Retinal pigment epithelial cell (primary cell): ENCODE measurements at regions not wholly inside any gene's neighbourhood (a gene's known extent, or its start where the extent isn't known, plus 50 kb on each side); places are given as distances from the start of the nearest gene placed in this dataset.

Experiments used
- DNase-seq: peaks from one replicate; pipeline ENCODE4 v3.0.0-alpha.2; 2010; ENCODE audit warnings: low read depth
- H3K4me3 ChIP-seq: 2 replicates; pipeline ENCODE4 v1.5.1; 2011; ENCODE audit warnings: mild to moderate bottlenecking, low read length, control low read depth, moderate library complexity
- TF ChIP-seq, protein P1 (sequence below): conservative IDR thresholded peaks from 2 replicates; pipeline ENCODE4 v1.5.1; 2011; ENCODE audit warnings: low read depth, low read length, control low read depth, inconsistent platforms

DNA sequence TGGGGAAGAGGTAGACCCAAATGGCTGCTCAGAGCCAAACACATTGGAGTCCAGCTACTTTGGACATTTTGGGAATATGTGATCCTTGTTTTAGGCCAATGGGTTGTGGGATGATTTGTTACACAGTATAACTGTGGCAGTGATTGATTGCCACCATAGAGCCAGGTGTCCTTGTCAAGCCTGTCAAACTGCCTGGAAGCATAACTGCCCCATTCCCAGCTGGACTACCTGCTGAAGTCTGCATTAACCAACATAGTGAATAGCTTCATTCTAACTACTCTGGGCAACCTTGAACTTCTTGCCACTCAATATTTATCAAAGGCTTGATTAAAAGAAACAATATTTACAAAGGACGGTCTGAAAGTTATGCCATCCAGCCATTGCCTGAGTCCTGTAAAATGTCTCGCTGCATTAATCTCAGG is 164.7 kb downstream of the LINC00237 start:
- H3K4me3 ChIP-seq = no peak overlapping the region
- DNase-seq = no peak
- TF ChIP-seq, protein P1, sequence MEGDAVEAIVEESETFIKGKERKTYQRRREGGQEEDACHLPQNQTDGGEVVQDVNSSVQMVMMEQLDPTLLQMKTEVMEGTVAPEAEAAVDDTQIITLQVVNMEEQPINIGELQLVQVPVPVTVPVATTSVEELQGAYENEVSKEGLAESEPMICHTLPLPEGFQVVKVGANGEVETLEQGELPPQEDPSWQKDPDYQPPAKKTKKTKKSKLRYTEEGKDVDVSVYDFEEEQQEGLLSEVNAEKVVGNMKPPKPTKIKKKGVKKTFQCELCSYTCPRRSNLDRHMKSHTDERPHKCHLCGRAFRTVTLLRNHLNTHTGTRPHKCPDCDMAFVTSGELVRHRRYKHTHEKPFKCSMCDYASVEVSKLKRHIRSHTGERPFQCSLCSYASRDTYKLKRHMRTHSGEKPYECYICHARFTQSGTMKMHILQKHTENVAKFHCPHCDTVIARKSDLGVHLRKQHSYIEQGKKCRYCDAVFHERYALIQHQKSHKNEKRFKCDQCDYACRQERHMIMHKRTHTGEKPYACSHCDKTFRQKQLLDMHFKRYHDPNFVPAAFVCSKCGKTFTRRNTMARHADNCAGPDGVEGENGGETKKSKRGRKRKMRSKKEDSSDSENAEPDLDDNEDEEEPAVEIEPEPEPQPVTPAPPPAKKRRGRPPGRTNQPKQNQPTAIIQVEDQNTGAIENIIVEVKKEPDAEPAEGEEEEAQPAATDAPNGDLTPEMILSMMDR = no peak

DNA sequence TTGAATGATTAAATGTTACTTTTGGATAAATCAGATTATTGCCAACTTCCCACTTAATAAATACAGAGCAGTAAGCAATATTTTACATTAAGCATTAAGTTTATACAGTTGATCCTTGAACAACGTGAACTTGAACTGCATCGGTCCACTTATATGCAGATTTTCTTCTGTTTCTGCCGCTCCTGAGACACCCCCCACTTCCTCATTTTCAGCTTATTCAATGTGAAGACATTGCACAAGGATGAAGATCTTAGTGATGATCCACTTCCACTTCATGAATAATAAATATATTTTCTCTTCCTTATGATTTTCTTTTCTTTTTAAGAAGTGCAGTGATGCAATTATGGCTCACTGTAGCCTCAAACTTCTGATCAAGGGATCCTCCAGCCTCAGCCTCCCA is 167.2 kb downstream of the LINC00237 start:
- no peak overlapping the region for H3K4me3 ChIP-seq
- TF ChIP-seq, protein P1 = no peak
- no peak for DNase-seq

DNA sequence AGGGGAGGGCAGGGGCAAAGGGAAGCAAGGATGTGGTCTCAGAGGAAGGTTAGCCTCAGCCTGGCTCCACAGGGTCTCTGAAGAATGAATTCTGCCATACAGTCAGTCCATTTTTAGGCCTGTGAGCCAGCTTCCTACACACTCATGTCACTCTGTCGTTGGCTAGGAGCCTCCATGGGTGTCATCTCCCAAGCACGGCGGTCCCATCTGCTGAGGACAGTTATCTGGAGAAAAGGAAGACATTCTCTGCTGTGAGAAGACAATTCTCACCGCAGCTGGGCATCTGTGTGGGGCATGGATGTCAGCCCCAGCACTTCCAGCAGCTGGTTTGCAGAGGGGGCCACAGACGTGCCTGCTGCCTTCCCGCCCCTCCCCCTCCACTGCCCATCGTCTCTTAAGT is 167.6 kb downstream of the LINC00237 start:
- DNase-seq = no peak
- H3K4me3 ChIP-seq = no peak overlapping the region
- TF ChIP-seq, protein P1 = no peak

DNA sequence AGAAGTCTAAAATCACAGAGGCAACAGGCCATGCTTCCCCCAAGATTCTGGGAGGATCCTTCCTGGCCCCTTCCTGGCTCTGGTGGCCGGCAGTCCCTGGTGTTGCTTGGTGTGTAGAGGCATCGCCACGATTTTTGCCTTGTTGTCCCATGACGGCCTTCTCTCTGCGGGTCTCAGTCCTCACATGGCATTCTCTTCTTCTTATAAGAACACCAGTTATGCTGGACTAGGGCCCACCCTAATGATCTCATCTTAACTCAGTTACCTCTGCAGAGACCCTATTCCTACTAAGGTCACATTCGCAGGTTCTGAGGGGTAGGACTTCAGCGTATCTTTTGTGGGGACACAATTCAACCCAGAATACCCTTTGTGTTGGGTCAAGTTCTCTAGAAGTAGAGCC is 168.0 kb downstream of the LINC00237 start:
- no peak for DNase-seq
- TF ChIP-seq, protein P1 = no peak

DNA sequence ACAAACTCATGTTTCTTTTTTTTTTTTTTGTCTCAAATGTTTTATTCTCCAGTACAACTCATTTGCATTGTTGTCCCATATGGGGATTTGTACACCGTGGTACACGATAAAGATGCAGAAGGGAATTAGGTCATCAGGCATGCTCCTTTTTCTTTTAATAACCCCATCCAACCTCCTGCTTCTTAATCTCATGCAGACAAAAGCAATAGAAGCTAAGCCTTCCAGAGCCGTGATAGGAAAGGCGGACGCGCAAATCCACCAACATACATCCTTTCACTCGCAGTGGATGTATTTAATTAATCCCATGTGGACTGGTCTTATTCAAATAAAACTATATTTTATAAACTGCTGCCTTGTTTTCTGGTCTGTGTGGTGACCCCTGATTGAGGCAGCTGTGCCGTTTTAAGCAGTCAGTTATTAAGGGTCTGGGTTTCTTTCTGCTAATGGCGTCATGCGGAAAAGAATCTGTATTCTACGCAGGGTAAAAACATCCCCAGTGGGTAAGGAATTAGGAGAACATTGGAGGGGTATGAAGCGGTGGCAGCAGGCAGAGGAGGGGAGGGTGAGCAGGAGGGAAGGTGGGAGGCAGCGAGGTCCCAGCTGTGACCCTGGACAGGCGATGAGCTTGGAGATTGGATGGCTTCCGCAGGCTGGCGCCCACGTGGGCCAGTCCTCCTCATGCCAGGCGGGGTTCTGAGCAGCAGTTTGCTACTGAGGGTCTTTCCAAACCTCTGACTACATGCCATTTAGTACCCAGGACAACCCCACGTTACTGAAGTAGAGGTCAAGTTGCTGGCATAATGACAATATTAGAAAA is 172.8 kb downstream of the LINC00237 start:
- H3K4me3 ChIP-seq = no peak overlapping the region
- DNase-seq = no peak
- TF ChIP-seq, protein P1 = no peak

More for the DNA sequence above, 168.0 kb downstream of the LINC00237 start:
- H3K4me3 ChIP-seq = no peak overlapping the region

DNA sequence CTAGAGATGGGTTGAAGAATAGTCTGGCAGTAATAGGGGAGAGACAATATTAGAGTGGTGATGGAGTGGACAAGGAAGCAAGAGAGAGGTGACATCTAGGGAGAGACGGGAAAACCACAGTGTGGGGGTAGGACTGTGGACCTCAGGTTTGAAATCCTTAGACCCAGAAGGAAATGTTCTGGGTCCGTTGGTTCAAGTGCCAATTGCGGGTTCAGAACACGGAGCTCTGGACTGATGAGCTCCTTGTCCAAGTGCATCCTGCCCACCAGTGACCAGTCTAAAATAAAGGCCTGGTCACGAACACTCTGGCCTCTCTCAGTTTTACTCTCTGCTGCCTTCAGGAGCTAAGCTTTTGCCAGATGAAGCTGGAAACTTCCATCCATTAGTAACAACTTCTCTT is 174.0 kb downstream of the LINC00237 start:
- TF ChIP-seq, protein P1 = no peak
- no peak overlapping the region for H3K4me3 ChIP-seq
- no peak for DNase-seq

DNA sequence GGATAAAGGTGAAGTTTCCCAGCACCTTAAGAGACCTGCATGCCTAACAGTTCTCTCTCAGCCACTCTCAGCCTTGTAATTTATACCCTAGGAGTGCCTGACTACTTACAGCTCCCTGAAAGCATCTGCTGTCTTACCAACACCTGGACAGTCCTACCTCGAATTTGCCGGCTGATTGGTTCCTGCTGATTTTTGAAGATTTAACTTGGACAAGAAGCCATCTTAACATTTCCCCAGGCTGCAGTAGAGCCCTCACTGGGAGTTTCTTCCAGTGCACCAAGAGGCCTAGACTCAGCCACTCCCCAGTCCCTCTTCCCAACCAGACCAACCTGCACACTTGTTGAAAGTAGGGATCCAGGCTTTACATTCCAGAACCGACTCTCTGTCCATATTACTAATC is 174.5 kb downstream of the LINC00237 start:
- TF ChIP-seq, protein P1 = no peak
- no peak overlapping the region for H3K4me3 ChIP-seq
- no peak for DNase-seq
